HCT116 (cell line): ENCODE measurements at regions not wholly inside any gene's neighbourhood (a gene's known extent, or its start where the extent isn't known, plus 50 kb on each side); places are given as distances from the start of the nearest gene placed in this dataset.

Source experiments
- CEBPB ChIP-seq: IDR thresholded peaks from 2 replicates; pipeline ENCODE4 v1.6.1; 2012; ENCODE audit warnings: low read depth
- CTCF ChIP-seq, 3 experiments: fragments of 200-600 bp in 1 of 3; sonication (generic) in 1 of 3; IDR thresholded peaks in 2 of 3; conservative IDR thresholded peaks in 1 of 3; 2 replicates each; pipeline ENCODE4 v1.5.1; 2012 to 2017; ENCODE audit warnings: low read depth in 2 of 3, low read length in 2 of 3, antibody characterized with exemption in 1 of 3, borderline replicate concordance in 1 of 3, control low read depth in 1 of 3, mild to moderate bottlenecking in 1 of 3, mixed read lengths in 1 of 3, mixed run types in 1 of 3, moderate library complexity in 1 of 3; ENCODE audit not compliant: insufficient read depth in 1 of 3
- EGR1 ChIP-seq: IDR thresholded peaks from 2 replicates; pipeline ENCODE4 v1.6.1; 2012; ENCODE audit warnings: low read depth
- EZH2 ChIP-seq: fragments of 200-600 bp; sonication (generic); IDR thresholded peaks from 2 replicates; pipeline ENCODE4 v1.6.1; 2017; ENCODE audit warnings: antibody characterized with exemption, mixed run types
- POLR2A ChIP-seq: IDR thresholded peaks from 2 replicates; pipeline ENCODE4 v1.7.0; 2011; ENCODE audit warnings: borderline replicate concordance; ENCODE audit not compliant: insufficient read depth, insufficient read length; ENCODE audit errors: extremely low read depth
- RAD21 ChIP-seq: IDR thresholded peaks from 2 replicates; pipeline ENCODE4 v1.6.1; 2012; ENCODE audit warnings: low read depth, mild to moderate bottlenecking
- TF ChIP-seq, protein P1 (sequence below): IDR thresholded peaks from 2 replicates; pipeline ENCODE4 v1.6.1; 2012

DNA sequence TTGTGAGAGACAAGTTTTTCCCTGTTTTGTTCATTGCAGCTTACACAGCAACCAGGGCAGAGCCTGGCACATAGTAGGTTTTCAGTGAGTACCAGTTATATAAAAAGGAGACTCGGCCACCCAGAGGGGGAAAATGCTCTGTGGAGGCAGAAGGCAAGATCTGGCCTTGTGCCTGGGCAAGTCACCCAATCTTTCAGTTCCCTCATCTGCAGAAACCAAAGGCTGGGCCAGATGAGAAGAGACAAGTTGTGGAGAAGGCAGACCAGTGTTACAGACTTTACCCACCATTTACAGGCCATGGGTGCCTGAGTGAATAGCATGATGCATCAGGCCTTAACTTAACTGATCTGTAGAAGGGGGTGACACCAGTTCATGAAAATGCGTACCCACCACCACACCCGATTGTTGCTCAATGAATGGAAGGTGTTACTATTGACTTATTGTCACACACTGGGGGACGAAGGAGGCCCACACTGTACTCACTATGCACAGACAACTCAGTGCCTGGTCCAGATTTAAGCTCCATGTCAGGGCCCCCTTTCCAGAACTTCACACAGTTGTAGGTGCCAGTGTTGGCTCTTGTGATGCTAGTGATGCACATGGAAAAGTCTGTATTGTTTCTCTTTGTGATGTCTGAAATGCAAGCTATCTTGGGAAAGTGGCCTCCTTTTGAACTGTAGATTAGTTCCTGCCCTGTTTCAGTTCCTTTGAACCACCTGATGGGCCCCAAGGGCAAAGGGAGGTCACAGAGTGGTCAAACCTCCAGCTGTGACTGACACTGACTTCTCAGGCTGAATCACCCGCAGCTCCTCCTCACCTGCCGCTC is 64.3 kb upstream of the SIRPG start:
- TF ChIP-seq POLR2A: no peak
- TF ChIP-seq CTCF (IDR thresholded peaks at IDR 0.05 in 2 of 3, conservative IDR thresholded peaks at IDR 0.05 in 1 of 3; ENCODE audit: borderline replicate concordance in 1 of 3, insufficient read depth in 1 of 3, low read depth in 2 of 3, low read length in 2 of 3): no peak
- no peak for TF ChIP-seq EZH2
- no peak for TF ChIP-seq RAD21
- no peak for TF ChIP-seq EGR1
- TF ChIP-seq, protein P1, sequence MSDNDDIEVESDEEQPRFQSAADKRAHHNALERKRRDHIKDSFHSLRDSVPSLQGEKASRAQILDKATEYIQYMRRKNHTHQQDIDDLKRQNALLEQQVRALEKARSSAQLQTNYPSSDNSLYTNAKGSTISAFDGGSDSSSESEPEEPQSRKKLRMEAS: no peak
- no peak for TF ChIP-seq CEBPB
